ENCODE measurements at regions not wholly inside any gene's neighbourhood (a gene's known extent, or its start where the extent isn't known, plus 50 kb on each side); places are given as distances from the start of the nearest gene placed in this dataset.

- TF ChIP-seq CTCF (conservative IDR thresholded peaks at IDR 0.05; ENCODE audit: low read depth, low read length) (no peak), EZH2 (IDR thresholded peaks at IDR 0.05; ENCODE audit: low read length, unreplicated experiment) (no peak), EZH2phosphoT487 (IDR thresholded peaks at IDR 0.05; ENCODE audit: borderline replicate concordance, low read length) (no peak)
Observed at GRCh38 chr3:166630190-166630589, 749.9 kb downstream of the ZBBX start.
